ENCODE measurements at regions not wholly inside any gene's neighbourhood (a gene's known extent, or its start where the extent isn't known, plus 50 kb on each side); places are given as distances from the start of the nearest gene placed in this dataset.
A peak's percentile ranks its signal among the peaks of the same experiment; 100 is the strongest.

- Histone ChIP-seq H3K27ac (no peak overlapping the region), H3K4me3 (no peak overlapping the region), H3K27me3 (replicated peaks in 1 of 7) (no peaks in the 10 kb centered on the region), H3K36me3 (no peaks in the 10 kb centered on the region), H3K4me1 (no peaks in the 10 kb centered on the region), H3K9me3 (peaks cover 0 to 20% (median 15%) of the 10 kb centered on the region in 8 donors)
- WGBS, 5 donors: 94 to 99% (median 96%) methylated on average over 14 to 32 of the region's 32 CpGs
- TF ChIP-seq CTCF (IDR thresholded peaks at IDR 0.05 in 8 of 11, conservative IDR thresholded peaks at IDR 0.05 in 3 of 11) (no peak), POLR2AphosphoS5 (IDR thresholded peaks at IDR 0.05) (no peak), POLR2A (IDR thresholded peaks at IDR 0.05) (no peak)
- intact Hi-C loops (cut with DNase I; ENCODE audit: low total_unique reads): no loop called here
- peak; percentile 71 for DNase-seq
Measured at GRCh38 chr4:116705466-116705865, 379.9 kb downstream of the TRAM1L1 start.

- TF ChIP-seq CTCF (IDR thresholded peaks at IDR 0.05 in 8 of 11, conservative IDR thresholded peaks at IDR 0.05 in 3 of 11): no peak
- no peak for DNase-seq
- 72 to 94% (median 83%) methylated on average over 4 of the region's 4 CpGs for WGBS, 5 donors
- Histone ChIP-seq H3K27me3 (replicated peaks in 1 of 7) (no peaks in the 10 kb centered on the region), H3K9me3 (peaks cover 0 to 43% (median 32%) of the 10 kb centered on the region in 8 donors), H3K4me1 (no peaks in the 10 kb centered on the region), H3K27ac (no peak overlapping the region), H3K36me3 (no peaks in the 10 kb centered on the region), H3K4me3 (no peak overlapping the region)
- intact Hi-C loops (cut with DNase I; ENCODE audit: low total_unique reads): no loop called here
Measured at GRCh38 chr4:116702949-116703348, 382.4 kb downstream of the TRAM1L1 start.

GRCh38 chr4:116688536-116688935 is 396.8 kb downstream of the TRAM1L1 start:
- 86 to 97% (median 89%) methylated on average over 1 of the region's 1 CpG for WGBS, 5 donors
- Histone ChIP-seq H3K27ac (no peak overlapping the region), H3K27me3 (replicated peaks in 1 of 7) (no peaks in the 10 kb centered on the region), H3K4me1 (no peaks in the 10 kb centered on the region), H3K36me3 (no peaks in the 10 kb centered on the region), H3K9me3 (peaks cover 0 to 9% (median 0%) of the 10 kb centered on the region in 8 donors), H3K4me3 (no peak overlapping the region)
- TF ChIP-seq CTCF (IDR thresholded peaks at IDR 0.05 in 8 of 11, conservative IDR thresholded peaks at IDR 0.05 in 3 of 11): no peak
- no peak for DNase-seq
- intact Hi-C loops (cut with DNase I; ENCODE audit: low total_unique reads): no loop called here

GRCh38 chr4:116668190-116668589 is 417.2 kb downstream of the TRAM1L1 start:
- no peaks in the 10 kb centered on the region for H3K27me3 ChIP-seq (replicated peaks in 1 of 7)
- peaks cover 0 to 9% (median 0%) of the 10 kb centered on the region in 8 donors for H3K9me3 ChIP-seq
- WGBS, 5 donors: 42 to 48% (median 45%) methylated on average over 2 of the region's 2 CpGs
- intact Hi-C loops (cut with DNase I; ENCODE audit: low total_unique reads): no loop called here
- no peak overlapping the region for H3K4me3 ChIP-seq
- DNase-seq: no peak
- H3K27ac ChIP-seq: no peak overlapping the region
- H3K4me1 ChIP-seq: no peaks in the 10 kb centered on the region
- no peaks in the 10 kb centered on the region for H3K36me3 ChIP-seq
- TF ChIP-seq POLR2A (IDR thresholded peaks at IDR 0.05) (no peak), CTCF (IDR thresholded peaks at IDR 0.05 in 8 of 11, conservative IDR thresholded peaks at IDR 0.05 in 3 of 11) (no peak), POLR2AphosphoS5 (IDR thresholded peaks at IDR 0.05) (no peak)
